Activated naive CD8-positive, alpha-beta T cell treated with anti-CD3 and anti-CD28 coated beads, Interleukin-2, amount 10 ng/mL, durations not matched to agents 7 days and 5 days (primary cell): ENCODE measurements at regions not wholly inside any gene's neighbourhood (a gene's known extent, or its start where the extent isn't known, plus 50 kb on each side); places are given as distances from the start of the nearest gene placed in this dataset.

Source experiments
- ATAC-seq: fragments of 150-1000 bp; cut with Tn5 transposase; one replicate; pipeline ENCODE4 v1.10.0; 2021; ENCODE audit warnings: low read depth, moderate library complexity
- POLR2A ChIA-PET: fragments of 350-600 bp; sonication (Branson Sonifier 250); formaldehyde crosslinking; loops from one replicate; lab custom pipeline; 2021; ENCODE audit warnings: antibody characterized with exemption; lab: Charles Lee
- DNase-seq: peaks from one replicate; pipeline ENCODE4 v3.0.0; 2021
- H3K27ac Mint-ChIP-seq: one replicate; pipeline ENCODE4 v1.8.0; 2022; ENCODE audit warnings: mild to moderate bottlenecking, mixed read lengths
- H3K27me3 Mint-ChIP-seq: one replicate; pipeline ENCODE4 v1.8.0; 2022; ENCODE audit warnings: mild to moderate bottlenecking, moderate library complexity, mixed read lengths
- H3K36me3 Mint-ChIP-seq: one replicate; pipeline ENCODE4 v1.8.0; 2021; ENCODE audit warnings: mild to moderate bottlenecking, mixed read lengths
- H3K4me1 Mint-ChIP-seq: one replicate; pipeline ENCODE4 v1.8.0; 2021; ENCODE audit warnings: mixed read lengths
- H3K4me3 Mint-ChIP-seq: one replicate; pipeline ENCODE4 v1.8.0; 2022; ENCODE audit warnings: mild to moderate bottlenecking, moderate library complexity, mixed read lengths
- H3K9me3 Mint-ChIP-seq: one replicate; pipeline ENCODE4 v1.8.0; 2021; ENCODE audit warnings: mixed read lengths

DNA sequence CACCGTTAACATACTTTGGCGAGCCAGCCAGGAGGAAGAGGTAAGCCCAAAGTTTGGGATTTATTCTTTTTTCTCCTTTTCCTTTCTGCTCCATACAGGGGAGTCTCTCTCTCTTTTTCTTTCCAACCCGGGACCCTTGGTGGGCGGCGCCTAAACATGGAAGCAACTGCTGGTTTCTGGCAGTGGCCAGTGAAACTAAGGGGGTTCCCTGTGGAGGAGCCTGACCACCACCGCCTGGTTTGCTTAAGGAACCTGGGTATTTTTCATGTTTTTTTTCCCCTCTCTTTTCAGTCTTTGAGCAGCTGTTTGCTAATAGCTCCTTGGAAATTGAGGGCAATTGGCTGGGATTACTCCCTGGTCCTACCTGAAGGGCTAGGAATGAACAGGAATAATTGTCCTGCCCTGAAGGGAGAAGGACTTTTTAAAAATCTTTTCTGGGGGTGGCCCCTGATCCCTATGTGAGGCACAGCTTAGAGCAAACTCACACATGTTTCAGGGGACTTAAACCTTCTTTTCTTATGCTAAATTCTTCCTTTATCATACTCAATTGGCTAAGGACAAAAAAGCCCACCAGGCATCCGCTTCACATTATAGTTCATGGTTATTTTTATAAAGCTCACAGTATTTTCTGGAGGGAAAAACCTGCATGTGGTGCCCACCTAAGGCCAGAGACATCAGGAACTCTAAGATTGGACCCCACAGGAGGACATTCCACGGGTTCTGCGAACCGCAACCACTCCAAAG lies 61.3 kb upstream of the PLD5 start:
- POLR2A ChIA-PET: no interaction called here
- Mint-ChIP-seq H3K4me1 (no peaks in the 10 kb centered on the region), H3K9me3 (peaks cover 3% of the 10 kb centered on the region), H3K36me3 (no peaks in the 10 kb centered on the region), H3K4me3 (no peak overlapping the region), H3K27ac (no peak overlapping the region), H3K27me3 (no peaks in the 10 kb centered on the region)
- ATAC-seq (no peak), DNase-seq (no peak)

- Mint-ChIP-seq H3K27me3 (no peaks in the 10 kb centered on the region), H3K27ac (no peak overlapping the region), H3K36me3 (no peaks in the 10 kb centered on the region), H3K4me1 (no peaks in the 10 kb centered on the region), H3K9me3 (peaks cover 3% of the 10 kb centered on the region), H3K4me3 (no peak overlapping the region)
- ATAC-seq (no peak), DNase-seq (no peak)
- POLR2A ChIA-PET: no interaction called here
Measured at GRCh38 chr1:242582669-242583068, 58.2 kb upstream of the PLD5 start.

DNA sequence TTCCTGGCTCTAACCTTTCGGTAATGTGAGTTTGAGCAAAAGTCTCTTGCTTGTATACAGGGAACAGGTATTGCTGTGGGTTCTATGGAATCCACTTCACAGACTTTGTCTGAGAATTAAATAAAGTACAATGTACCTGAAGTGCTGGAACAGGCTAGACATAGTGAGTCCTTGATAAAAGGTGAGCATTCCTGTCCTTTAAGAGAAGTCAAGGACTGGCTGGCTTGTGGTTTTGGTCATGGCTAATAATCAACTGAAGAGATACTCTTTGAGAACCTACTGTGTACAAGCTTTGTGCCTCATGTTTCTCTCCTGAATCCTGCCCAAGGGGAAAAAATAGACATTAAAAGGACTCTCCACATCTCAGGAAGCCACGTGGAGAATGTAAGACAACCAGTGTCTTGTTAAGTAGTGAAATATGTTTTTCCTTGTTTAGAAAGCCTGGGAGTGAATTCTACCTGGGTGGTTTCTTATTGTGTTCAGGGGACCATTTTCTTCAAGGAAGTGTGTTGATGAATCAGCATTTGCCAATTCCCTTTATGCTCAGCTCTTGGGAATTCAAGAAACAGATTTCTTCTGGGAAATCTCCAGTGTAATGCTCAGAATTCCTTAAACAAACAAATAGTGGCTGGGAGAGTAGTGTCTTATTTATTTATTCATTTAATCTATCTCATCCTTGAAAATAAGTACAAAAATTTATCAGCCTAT lies 55.2 kb upstream of the PLD5 start:
- Mint-ChIP-seq H3K4me1 (no peaks in the 10 kb centered on the region), H3K9me3 (no peaks in the 10 kb centered on the region), H3K27ac (no peak overlapping the region), H3K4me3 (no peak overlapping the region), H3K36me3 (no peaks in the 10 kb centered on the region), H3K27me3 (no peaks in the 10 kb centered on the region)
- no peak for ATAC-seq
- POLR2A ChIA-PET: no interaction called here
- DNase-seq: no peak
